GM12874 (cell line): ENCODE measurements at regions not wholly inside any gene's neighbourhood (a gene's known extent, or its start where the extent isn't known, plus 50 kb on each side); places are given as distances from the start of the nearest gene placed in this dataset.

ENCODE experiments used
- TF ChIP-seq, protein P1 (sequence below): IDR thresholded peaks from 2 replicates; pipeline ENCODE4 v1.5.1; 2011; ENCODE audit warnings: low read depth, mild to moderate bottlenecking, control low read depth, low read length, moderate library complexity; ENCODE audit not compliant: insufficient read depth

DNA sequence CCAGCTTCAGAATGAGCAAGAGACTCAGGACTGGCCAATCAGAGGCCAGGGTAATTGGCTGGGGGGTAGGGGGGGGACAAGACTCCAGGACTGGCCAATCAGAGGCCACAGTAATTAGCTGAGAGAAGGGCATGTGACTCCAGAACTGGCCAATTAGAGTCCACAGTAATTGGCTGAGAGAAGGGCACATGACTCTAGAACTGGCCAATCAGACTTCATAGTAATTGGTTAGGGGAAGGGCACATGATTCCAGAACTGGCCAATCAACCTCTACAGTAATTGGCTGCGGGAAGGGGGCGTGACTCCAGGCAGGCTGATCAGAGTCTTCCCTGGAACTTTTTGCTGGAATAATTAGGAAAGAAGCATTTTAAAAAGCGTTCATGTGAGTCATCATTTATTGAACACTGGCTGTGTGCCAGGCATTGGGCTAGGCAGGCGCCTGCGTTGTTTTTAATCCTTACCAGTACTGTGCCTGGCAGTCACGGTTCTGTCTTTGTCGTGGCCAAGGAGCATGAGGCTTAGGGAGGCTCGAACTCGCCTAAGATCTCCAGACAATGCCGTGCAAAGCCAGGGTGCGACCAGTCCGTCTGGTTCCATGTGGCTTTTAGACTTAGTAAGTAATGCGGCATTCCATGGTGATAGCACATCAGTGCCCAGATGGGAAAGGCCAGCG, 508.1 kb downstream of the TBC1D22A start:
- TF ChIP-seq, protein P1, sequence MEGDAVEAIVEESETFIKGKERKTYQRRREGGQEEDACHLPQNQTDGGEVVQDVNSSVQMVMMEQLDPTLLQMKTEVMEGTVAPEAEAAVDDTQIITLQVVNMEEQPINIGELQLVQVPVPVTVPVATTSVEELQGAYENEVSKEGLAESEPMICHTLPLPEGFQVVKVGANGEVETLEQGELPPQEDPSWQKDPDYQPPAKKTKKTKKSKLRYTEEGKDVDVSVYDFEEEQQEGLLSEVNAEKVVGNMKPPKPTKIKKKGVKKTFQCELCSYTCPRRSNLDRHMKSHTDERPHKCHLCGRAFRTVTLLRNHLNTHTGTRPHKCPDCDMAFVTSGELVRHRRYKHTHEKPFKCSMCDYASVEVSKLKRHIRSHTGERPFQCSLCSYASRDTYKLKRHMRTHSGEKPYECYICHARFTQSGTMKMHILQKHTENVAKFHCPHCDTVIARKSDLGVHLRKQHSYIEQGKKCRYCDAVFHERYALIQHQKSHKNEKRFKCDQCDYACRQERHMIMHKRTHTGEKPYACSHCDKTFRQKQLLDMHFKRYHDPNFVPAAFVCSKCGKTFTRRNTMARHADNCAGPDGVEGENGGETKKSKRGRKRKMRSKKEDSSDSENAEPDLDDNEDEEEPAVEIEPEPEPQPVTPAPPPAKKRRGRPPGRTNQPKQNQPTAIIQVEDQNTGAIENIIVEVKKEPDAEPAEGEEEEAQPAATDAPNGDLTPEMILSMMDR = no peak

GRCh38 chr22:47269516-47270088, 507.2 kb downstream of the TBC1D22A start:
- TF ChIP-seq, protein P1 = no peak

DNA sequence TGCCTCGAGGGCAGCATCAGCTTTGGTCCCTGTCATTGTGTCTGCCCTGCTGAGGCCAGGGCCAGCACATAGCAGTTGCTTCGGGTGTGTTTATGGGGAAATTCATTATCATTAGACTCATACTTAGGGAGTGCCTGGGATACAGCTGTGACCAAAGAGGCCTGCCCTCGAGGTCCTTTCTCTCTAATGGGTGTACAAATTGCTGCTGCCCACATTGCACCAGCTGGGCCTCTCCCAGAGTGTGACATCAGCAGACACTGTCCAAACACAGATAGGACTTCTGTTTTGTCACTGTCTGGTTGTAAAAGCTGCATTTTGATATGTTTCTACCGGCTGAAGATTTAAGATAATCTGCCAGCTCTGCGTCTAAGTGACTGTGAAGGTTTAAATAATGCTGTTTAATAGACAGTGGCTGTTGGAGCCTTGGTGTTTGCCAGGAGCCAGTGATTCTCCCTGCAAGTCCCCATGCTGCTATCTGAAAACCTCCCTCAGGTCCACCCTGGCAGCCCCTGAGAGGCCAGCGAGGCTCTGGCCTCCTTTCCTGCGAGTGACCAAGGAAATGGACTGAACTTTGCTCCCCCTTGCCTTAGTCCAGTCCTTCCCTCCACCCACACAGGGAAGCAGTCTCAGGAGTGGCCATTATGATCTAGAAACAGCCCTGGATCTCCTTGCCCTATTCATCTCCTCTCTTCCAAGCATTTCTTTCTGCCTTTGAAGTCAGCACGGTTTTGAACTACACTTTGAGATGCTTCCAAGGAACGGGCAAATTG, 505.2 kb downstream of the TBC1D22A start:
- TF ChIP-seq, protein P1 = no peak

DNA sequence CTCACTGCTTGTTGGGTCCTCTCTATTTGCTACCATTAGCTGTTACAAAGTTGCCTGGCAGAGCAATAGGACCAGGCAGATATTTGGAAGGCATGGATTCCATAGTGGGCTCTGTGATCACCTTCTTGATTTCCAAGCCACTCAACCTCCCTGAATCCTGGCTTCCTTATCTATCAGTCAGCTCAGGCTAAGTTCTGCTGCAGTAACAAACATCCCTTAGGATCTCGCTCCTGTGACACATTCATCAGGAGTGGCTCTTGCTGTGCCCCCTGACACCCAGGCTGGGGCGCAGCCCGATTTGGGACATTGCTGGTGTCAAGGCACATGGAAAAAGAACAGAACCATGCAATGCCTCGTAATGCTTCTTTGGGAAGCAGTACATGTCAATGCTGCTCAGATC, 503.9 kb downstream of the TBC1D22A start:
- TF ChIP-seq, protein P1 = no peak

GRCh38 chr22:47260551-47260950, 498.1 kb downstream of the TBC1D22A start:
- TF ChIP-seq, protein P1 = no peak

- TF ChIP-seq, protein P1 = no peak
Observed at GRCh38 chr22:47259990-47260389, 497.5 kb downstream of the TBC1D22A start.

DNA sequence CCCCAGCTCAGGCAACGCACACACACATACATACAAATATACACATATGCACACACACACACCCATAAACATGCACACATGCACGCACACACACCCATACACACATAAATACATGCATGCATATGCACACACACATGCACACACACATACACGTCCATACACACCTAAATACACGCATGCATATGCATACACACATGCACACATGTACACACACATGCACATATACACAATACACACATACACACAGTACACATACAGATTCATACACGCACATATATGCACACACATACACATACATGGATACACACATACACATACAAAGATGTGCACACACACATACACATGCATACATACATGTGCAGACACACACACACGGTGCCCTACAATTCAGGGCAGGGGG, 496.6 kb downstream of the TBC1D22A start:
- TF ChIP-seq, protein P1 = no peak
